Epidermal melanocyte (primary cell): ENCODE measurements at regions not wholly inside any gene's neighbourhood (a gene's known extent, or its start where the extent isn't known, plus 50 kb on each side); places are given as distances from the start of the nearest gene placed in this dataset.
"Not testable (repeated sequence)": the region's sequence is repeated elsewhere in the genome, so short reads cannot be mapped to it uniquely, and the experiment has no call there.

Source experiments
- DNase-seq: peaks from one replicate; pipeline ENCODE4 v3.0.0; 2011; ENCODE audit warnings: low spot score; ENCODE audit not compliant: insufficient read length

DNA sequence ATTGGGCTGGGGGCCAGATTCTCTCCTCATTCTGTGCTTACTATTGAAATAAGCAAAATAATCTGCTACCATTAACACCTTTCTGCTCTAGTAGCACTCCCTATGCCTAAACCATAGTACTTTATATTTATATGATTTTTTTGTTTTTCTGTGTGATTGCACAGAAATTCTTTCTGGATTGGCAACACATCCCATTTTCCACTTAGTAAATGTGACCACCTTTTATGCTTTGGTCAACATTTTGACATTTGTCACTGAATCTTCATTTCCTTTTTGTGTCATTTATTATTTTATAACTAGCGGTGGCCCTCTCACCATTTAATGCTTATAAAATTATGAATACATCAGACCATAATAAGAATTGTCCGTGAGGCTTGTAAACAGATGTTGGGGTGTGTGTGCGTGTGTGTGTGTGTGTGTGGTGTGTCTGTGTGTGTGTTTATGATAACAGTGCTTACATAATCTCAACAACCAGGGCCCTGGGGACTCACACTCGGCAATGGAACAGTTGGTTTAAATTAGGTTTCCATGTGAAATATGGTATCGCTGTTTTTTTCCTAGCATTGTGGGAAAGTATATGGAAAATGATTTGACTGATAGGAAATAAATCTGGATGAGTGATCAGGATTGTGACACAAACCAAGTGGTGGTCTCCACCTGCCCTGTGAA is 138.9 kb downstream of the NOC3L start:
- DNase-seq = no peak

- no peak for DNase-seq
Observed at GRCh38 chr10:94224656-94225055, 138.1 kb downstream of the NOC3L start.

DNA sequence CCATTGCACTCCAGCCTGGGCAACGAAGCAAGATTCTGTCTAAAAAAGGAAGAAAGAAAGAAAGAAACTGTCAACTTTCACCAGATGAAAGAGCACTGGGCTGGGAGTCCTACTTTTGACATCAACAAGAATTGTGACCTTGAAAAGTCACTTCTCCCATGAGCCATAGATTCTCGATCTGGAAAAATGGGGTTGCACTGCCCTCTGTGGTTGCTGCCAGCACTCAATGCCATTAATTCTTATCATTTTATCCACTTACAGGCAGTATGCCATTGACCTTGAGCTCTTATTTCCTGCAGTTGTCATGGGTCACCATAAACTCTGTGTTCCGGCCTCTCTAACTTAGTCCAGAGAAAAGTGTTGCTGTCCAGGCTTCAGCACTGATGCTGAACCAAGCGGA is 137.2 kb downstream of the NOC3L start:
- no peak for DNase-seq

- DNase-seq = no peak
Observed at GRCh38 chr10:94230134-94230785, 132.5 kb downstream of the NOC3L start.

GRCh38 chr10:94232711-94233383 is 129.9 kb downstream of the NOC3L start:
- no peak for DNase-seq

- no peak for DNase-seq
Observed at GRCh38 chr10:94235461-94235860, 127.3 kb downstream of the NOC3L start.

- no peak for DNase-seq
Observed at GRCh38 chr10:94238006-94238617, 124.6 kb downstream of the NOC3L start.

GRCh38 chr10:94239696-94240095 is 123.0 kb downstream of the NOC3L start:
- no peak for DNase-seq

DNA sequence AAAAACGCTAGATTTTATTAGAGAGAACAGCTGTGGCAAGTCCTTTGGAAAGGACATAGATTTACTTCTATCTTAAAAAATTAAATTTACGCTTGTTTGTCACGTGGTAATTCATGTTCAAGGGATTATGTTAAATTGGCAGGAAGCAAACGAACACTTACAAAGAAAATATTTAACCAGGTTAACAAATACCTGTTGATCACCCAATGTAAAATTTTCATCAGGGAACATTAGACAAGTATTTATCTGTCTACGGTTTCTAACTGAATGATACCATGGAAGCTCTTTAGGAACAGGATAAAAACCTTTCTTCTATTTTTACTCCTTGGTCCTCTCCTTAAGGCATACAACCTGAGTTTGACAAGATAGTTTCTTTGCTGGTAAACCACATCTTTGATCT is 122.2 kb downstream of the NOC3L start:
- DNase-seq = no peak

DNA sequence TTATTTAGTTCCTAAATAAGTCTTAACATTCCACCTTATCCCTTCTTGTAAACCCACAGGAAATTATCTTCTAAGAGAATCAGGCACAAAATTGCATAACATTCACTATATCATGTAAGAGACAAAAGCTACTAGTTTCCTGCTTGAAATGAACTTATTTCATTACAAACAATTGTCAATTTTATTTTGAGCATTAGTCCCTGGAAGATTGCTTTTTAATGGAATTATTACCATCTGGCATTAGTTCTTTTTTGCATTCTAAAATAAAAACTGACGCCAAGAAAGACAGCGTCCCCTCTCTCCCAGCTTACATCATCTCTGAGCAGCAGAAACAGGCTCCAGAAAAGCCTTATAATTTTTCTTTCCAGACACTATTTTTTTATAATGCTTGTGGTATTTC is 121.8 kb downstream of the NOC3L start:
- no peak for DNase-seq

DNA sequence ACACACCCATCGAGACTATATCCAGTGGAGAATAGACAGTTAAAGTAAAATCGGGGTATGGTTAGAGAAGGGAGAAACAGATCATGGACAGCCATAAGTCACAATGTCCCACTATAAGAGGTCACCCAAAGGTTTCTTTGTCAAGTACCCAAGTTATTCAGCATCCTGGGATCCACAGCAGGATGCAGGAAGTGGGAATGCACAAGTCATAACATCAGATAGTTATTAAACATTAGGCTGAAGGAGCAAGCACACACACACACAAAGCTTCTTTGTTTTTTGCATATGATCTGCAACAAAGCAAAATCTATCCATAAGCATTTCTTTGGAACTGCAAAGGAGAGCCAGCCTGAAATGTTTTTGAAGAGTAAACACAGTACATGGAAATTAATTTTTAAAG is 111.6 kb downstream of the NOC3L start:
- DNase-seq = peak; percentile 27

DNA sequence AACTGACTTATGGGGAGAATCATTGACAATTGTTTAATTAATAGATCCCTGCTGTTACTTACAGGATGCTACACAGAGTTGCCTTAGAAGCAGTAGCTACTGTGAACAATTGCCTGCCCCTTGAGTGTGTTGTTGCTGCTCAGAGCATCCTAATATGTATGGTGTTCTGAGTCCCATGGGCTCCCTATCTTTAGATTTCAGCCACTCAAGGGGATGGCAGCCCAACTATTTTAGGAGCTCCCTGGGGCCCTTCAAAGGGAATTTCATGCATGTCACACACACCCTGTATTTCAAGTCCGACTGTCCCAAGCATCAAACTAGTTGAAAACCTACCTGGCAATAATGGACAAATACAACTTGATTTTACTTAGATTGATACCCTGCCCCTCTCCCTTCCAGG is 111.2 kb downstream of the NOC3L start:
- no peak for DNase-seq

DNA sequence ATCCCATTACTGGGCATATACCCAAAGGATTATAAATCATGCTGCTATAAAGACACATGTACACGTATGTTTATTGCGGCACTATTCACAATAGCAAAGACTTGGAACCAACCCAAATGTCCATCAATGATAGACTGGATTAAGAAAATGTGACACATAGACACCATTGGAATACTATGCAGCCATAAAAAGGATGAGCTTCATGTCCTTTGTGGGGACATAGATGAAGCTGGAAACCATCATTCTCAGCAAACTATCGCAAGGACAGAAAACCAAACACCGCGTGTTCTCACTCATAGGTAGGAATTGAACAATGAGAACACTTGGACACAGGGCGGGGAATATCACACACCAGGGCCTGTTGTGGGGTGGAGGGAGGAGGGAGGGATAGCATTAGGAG is 105.3 kb downstream of the NOC3L start:
- not testable (repeated sequence) for DNase-seq

- DNase-seq = no peak
Observed at GRCh38 chr10:94260455-94260854, 102.3 kb downstream of the NOC3L start.

DNA sequence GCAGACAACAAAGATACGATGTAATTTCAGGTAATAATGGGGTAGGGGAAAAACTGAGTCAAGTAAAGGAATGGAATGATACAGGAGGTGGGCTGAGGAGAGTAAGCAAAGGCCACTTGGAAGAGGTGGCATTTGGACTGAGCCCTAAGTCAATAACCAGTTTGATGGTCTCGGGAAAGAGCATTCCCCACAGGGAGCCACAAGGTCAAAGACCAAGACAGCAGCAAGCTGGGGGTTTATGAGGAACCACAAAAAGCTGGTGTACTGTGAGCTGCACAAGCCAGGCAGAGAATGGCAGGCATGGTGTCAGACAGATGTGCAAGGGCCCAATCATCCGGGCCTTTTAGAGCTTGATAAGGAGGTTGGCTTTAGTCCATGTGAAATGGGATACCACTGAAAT is 98.7 kb downstream of the NOC3L start:
- no peak for DNase-seq

- no peak for DNase-seq
Observed at GRCh38 chr10:94266091-94266490, 96.6 kb downstream of the NOC3L start.

DNA sequence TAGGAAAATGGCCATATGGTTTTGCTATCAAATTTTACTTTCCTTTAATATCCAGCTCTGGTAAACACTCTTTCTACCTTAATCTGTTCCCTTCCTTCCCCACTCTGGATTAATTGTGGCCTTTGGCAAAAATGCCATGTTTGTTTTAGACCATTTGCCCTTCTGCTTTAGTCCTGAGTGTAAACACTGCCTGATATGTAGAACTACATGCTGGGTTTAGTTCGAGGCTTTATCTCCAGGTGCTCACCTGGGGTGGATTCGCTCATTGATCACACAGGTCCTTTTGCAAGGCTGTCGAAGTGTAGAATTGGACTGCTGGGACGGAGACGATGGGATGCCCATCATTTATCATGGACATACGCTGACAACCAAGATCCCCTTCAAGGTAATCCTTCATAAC is 94.1 kb downstream of the NOC3L start:
- DNase-seq = no peak

- DNase-seq = no peak
Observed at GRCh38 chr10:94274142-94274787, 88.5 kb downstream of the NOC3L start.

- no peak for DNase-seq
Observed at GRCh38 chr10:94276140-94276539, 86.6 kb downstream of the NOC3L start.

GRCh38 chr10:94277450-94277849 is 85.3 kb downstream of the NOC3L start:
- no peak for DNase-seq

- no peak for DNase-seq
Observed at GRCh38 chr10:94279835-94280709, 82.7 kb downstream of the NOC3L start.
